8988T (cell line): ENCODE measurements at regions not wholly inside any gene's neighbourhood (a gene's known extent, or its start where the extent isn't known, plus 50 kb on each side); places are given as distances from the start of the nearest gene placed in this dataset.
"Not testable (repeated sequence)": the region's sequence is repeated elsewhere in the genome, so short reads cannot be mapped to it uniquely, and the experiment has no call there.

ENCODE experiments used
- DNase-seq: peaks from one replicate; pipeline ENCODE4 v3.0.0; 2011

DNA sequence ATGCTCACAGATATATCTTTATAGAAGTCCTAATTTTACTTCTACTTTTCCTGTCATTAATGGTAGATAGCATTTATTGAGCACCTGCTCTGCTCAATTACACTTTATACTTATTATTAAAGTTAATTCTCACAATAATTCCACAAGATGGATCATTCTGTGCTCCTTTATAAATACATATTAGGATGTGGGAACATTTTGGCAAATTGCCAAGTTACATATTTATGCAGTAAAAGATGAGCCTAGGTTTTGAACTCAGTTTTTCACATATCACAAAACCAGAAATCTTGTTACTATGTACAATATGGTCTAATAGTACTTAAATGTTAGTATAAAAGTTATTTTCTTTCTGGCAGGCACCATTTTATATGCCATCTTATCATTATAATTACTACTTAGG lies 895.0 kb upstream of the B3GALT2 start:
- DNase-seq, result no peak

DNA sequence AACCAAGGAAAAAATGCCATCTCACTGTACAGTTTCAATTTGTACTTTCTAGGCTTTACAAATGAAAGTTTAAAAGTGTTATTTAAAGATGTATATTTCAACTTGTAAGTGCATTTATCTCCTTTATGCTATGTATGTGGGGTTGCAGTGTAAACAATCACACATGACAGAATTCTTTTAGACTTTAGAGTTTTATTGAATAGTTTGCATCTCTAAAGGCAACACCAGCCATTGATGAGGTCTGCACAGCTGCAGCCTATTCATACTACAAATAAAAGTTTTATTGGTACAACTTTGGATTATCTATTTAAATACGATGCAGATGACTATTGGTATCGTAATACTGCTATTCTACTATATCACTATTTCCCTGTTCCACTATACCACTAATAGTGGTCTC lies 894.4 kb upstream of the B3GALT2 start:
- no peak for DNase-seq

DNA sequence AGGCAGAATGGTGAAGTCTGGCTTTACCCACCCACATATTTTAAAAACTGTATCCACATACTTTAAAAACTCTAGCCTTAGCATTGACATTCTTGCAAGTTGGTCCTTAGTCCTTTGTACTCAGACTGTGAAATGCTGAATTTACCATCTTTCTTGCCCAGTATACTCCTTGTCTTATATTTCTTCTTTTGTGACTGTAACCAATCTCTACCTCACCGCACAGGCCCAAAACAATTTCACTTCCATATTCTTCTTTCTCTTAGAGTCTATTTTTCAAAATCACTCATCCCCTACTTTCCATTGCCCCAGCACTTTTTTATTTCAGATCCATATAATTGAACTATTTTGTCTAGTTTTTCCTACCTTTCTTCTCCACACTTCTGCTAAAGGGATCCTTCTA lies 892.4 kb upstream of the B3GALT2 start:
- no peak for DNase-seq

DNA sequence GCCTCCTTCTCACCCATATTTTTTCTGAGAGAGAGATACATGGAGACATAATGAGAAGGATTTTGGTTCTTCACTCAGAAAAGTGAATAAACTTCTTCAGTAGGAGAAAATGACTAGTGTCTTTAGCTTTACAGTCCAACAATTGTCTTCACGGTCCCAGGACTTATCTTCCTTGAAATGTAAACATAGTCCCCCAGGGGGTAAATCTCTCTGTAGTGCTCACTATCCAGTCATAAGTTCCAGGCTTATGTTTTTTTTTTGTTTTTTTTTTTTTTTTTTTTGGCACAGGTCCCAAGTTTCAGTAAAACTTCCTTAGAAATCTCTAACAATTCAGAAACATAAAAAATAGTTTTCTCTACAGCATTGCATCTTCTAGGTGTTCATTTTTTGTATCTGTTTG lies 890.2 kb upstream of the B3GALT2 start:
- DNase-seq, result no peak

DNA sequence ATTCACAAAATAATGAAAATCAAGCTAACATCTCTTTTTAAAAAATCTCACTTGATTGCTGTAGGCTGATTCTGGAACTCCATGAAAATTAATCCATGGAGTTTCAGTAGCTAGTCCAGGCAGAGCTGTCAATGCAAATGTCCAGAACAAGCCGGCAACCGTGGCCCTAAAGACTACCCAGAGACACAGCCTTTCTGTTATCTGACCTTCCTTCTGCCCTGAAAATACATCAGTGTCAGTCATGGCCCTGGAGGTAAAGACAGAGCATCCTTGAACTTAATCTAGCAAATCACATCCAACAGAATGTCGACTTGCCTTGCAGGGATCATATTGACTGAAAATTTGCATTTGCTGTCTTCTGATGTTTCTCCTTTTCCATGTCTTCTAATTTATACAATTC lies 887.4 kb upstream of the B3GALT2 start:
- DNase-seq, result no peak

DNA sequence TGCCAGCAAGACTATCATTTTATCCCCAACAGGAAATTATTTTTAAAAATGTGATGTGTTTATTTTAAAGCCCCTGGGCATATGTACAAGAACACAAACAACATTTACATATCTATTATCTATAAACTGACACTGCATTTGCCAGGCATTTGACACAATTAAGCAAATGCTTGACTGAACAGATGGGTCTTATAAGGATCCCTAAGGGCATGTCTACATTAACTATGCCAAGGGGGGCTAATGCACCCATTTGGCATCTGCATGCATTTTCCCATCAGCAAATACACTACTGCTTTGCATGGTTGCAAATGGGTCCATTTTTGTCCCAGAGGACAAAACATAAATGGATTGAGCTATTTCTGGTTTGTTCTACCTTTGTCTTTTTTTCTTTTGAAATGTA lies 884.8 kb upstream of the B3GALT2 start:
- no peak for DNase-seq

DNA sequence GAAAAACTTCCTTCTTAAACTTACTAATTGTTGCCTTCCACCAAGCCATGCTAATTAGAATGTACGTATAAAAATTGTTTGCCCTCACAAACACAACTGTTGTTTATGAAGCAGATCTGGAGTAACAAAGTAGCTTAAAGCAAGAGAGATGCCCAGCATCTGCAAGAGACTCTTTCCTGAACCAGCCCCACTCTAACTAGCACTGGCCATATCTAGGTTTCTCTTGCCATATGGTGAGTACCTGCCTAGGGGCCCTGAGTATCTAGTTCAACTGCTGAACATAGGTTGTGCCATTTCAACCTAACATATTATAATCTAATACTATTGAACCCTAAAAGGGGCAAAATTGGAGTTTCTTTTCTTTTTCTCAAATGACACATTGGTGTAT lies 883.4 kb upstream of the B3GALT2 start:
- DNase-seq, result no peak

DNA sequence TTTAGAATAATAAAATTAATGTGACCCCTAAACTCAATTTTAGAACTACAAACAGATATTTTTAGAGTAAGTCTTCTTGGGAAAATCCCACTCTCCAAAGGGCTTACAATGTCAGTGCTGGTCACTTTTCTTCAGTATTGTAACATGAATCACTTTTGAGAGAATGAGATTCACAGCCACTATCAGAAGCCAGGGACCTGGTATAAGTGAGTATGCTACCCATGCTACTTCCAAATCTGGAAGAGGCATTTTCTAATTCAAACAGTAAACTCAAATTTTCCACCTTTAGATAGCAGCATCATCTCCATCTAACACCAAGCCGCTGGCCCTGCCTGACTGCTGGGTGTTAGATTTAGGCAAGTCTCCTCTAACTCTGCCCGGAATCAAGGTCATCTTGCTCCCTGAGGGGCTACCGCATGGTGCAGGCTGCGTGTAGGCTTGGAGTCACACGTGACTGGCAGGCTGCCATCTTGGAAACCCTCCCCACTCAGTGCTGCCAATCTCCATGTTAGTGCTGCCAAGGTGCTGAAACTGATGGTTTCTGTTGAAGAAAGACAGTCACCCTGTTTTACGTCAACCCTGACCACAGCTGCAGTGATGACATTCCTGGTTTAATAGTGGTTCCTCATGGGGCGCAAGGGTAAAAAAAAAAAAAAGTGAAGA lies 882.9 kb upstream of the B3GALT2 start:
- DNase-seq, result no peak

DNA sequence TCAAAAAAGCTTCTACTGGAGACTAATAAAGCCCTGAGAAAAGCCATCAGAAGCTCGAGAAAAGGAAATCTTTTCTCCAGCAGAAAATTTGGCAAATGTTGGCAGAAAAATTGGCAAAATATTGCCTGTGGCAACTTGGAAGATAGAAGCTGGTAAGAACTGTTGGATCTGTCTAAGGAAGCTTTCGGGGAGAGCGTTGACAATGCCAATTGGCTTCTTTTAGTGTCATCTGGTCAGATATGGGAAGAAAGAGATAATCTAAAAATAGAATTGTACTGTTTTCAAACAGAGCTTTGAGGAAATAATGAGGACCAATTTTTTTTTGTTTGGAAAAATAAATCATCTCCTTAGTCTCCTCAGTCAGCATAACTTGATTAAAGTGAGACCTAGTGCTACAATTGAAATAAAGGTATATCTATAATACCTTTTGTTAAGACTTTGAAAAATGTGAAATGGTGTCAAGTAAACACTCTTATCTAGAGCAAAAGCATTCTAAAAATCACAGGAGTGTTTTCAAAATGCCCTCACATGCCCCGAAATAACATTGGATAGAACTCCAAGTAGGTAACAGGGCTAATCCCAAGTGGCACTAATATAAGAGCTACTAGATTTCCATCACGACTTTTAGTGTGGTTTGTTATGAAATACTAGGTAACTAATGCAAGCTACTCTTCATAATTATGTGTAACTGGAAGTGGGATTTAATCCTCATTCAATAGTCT lies 882.2 kb upstream of the B3GALT2 start:
- no peak for DNase-seq

DNA sequence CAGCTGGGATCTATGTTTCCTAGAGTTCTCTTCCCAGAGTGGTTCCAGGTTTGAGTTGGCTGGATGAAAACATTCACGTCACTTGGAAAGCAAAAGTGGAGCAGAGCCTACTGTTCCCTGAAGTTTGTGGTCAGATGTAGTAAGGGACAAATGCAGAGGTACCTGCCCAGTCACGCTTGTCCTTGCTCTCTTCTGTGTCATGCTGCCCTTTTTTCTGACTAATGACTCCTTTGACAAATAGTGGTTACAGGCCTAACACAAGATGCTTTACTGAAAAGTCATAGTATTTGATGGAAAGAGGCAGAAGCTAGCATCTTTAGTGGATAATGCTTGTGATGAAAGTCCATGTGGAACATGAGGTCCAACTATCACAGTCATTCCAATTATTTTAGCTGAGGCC lies 881.4 kb upstream of the B3GALT2 start:
- DNase-seq, result no peak

DNA sequence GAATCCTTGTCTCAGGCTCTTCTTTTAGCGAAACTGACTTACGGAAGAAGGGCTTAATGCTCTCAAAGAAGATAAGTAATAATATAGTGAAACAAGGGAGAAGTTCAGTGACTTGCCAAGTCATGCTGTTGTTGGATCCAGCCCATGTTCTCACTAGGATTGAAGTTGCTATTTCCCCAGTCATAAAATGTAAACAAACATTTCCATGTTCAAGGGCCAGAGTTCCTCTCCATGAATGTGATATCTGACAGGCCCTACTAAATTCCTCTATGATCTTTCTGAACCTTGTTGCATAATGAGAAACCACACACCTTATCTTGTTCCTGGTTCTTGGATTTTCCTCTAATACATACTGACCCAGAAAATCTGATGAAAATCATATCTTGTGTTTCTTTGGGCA lies 876.5 kb upstream of the B3GALT2 start:
- no peak for DNase-seq

DNA sequence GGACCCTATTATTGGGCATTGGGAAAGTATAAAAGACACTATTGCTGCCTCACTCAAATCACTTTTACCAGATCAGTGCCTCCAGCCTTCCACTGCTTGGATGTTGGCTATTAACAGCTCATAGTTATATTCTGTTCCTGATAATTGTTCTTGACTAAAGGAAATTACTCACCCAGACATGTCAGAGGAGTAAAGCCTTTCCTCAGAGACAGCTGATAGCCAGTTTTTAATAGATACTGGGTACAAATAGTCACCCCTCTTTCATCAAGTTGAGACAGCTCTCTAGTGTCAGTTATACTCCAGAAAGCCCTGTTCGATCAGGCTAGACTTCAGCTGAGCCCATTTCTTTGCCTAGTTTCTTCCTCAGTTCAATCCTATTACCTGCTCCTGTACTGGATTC lies 876.1 kb upstream of the B3GALT2 start:
- no peak for DNase-seq

DNA sequence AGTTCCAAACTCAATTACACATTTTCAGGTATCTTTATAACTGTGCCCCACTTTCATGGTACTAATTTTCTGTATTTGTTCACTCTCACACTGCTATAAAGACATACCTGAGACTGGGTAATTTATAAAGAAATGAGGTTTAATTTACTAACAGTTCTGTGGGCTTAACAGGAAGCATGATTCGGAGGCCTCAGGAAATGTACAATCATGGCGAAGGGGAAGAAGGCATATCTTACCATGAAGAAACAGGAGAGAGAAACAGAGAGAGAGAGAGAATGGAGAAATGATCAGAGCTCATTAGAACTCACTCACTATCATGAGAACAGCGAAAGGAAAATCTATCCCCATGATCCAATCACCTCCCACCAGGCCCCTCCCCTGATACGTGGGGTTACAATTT lies 874.1 kb upstream of the B3GALT2 start:
- DNase-seq, result no peak

DNA sequence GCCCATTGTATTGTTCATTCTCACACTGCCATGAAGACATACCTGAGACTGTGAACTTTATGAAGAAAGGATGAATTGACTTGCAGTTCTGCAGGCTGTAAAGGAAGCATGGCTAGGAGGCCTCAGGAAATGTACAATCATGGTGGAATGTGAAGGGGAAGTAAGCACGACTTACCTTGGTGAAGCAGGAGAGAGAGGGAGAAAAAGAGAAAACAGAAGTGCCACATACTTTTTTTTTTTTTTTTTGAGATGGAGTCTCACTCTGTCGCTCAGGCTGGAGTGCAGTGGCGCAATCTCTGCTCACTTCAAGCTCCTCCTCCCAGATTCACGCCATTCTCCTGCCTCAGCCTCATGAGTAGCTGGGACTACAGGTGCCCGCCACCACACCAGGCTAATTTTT lies 871.9 kb upstream of the B3GALT2 start:
- not testable (repeated sequence) for DNase-seq

DNA sequence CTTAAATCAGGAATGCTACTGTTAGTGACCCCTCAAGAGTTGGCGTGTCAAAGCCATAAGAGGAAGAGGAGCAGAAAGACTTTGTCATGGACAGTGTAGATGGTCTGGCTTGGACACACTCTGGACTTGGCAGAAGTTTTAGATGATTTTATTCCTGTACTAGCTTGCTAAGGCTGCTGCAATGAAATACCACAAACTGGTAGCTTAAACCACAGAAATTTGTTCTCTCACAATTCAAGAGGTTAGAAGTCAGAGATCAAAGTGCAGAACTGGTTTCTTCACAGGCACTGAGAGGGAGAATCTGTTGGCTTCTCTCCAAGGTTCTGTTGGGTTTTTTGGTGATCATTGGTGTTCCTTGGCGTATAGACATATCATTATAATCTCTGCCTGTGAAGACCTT lies 869.8 kb upstream of the B3GALT2 start:
- no peak for DNase-seq

DNA sequence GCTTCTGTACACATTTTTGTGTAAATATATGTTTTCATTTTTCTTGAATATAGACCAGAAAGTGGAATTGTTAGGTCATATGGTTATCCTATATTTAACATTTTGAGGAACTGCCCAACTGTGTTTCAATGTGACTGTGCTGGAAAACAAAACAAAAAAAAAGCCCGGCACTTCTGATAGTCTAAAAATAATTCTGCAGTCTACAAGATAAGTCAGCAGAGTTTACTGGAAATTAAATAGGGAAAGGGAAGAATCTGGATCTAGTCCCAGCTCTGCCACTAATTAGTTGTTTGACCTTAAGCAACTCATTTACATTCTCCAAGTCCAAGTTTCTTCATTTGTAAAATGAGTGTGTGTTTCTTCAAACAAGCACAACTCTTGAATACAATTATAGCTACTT lies 869.1 kb upstream of the B3GALT2 start:
- no peak for DNase-seq

DNA sequence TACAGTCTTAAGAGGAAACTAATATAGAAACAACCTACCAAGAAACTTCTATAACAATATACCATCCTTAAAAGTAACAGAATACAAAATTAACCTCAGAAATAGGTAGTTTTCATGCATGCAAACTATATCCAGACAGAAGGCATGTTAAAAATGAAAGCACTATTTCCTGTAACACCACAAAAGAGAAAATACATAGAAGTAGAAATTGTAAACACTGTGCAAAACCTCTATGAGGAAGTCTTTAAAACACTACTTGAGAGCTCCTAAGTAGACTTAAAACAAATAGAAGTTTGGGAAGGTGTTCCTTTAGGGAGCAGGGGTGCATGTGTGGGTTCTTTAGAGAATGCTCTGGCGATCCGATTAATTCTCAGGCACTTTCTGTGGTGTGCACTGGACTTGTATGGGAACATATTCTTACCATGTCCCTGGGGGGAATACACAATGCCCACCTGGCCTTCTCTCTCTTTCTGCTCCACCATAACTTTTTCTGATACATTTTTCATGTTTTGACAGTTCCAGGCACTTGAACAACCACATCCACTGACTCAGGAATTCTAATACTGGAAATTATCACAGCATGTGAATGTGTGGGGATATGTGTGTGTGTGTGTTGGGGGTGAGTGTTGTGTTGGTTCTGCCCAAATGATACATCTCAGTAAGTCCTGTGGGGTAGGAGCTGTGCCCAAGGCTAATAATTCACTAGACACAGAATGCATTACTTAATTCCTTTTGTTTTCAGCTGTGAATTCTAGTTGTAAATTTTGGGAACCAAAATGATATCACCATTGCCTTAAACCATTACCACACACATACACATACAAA lies 866.3 kb upstream of the B3GALT2 start:
- no peak for DNase-seq

DNA sequence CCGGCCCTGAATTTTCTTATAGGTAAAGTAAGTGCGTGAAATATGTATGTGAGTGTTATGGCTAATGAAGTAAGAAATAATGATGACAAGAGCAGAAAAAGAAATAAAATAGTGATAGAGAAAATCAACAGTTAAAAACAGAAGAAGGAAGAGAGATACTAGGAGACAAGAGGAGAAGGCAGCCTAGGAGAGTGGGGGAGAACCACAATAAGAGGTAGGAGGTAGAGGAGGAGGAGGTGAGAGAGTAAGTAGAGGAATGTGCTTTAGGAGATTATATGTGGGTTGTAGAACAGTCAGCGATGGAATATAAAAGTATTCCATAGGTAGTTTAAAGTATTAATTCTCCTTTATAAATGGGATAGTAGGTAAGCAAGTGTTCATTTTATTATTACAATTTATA lies 861.5 kb upstream of the B3GALT2 start:
- DNase-seq, result no peak

DNA sequence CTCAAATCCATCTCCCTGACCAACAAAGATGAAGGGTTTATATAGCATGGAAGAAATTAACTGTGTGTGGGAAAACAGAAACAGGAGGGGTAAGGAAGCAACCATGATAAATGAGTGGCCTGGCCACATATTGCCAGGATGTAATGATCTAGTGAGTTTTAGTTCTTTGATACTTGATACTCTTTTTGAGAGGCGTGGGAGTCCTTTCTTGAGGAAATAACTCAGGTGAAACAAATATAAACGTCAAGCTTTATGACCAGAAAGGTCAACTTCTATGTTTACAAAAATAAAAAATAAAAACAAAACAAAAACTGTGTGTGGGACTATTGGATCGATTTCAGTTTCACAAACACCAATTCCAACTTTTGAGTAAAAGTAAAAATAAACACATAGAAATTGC lies 860.8 kb upstream of the B3GALT2 start:
- no peak for DNase-seq

DNA sequence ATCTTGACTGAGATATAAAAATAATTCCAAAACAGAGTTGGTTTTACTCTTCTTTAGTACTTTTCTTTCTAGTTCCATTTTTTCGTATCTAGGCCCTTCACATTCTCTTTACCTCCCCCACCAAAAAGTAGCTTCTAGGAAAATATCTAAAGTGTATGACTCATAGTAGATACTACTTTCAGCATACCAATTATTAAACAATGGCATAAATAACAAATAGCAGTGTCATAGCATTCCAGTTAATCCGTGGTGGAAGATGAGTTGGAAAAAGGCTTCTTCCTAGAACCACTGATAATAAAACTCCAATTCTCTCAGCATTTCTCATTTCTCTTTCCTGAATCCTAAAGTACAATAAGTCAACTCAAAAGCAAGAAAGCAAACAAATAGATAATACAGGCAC lies 859.0 kb upstream of the B3GALT2 start:
- DNase-seq, result no peak

DNA sequence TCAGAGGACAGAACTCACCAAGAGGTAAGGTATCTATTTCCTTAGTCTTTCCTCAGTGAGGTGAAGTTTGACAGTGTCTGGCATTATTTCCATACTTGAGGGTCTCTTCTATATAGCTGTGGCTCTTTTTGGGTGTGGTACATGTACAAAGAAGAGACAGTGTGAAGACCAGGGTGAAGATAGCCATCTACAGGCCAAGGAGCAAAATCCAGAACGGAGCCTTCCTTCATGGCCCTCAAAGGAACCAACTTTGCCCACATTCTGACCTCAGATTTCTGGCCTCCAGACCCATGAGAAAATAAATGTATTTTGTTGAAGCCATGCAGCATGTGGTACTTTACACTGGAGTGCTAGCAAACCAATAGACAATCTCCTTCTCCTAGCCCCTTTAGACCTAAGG lies 858.5 kb upstream of the B3GALT2 start:
- no peak for DNase-seq

DNA sequence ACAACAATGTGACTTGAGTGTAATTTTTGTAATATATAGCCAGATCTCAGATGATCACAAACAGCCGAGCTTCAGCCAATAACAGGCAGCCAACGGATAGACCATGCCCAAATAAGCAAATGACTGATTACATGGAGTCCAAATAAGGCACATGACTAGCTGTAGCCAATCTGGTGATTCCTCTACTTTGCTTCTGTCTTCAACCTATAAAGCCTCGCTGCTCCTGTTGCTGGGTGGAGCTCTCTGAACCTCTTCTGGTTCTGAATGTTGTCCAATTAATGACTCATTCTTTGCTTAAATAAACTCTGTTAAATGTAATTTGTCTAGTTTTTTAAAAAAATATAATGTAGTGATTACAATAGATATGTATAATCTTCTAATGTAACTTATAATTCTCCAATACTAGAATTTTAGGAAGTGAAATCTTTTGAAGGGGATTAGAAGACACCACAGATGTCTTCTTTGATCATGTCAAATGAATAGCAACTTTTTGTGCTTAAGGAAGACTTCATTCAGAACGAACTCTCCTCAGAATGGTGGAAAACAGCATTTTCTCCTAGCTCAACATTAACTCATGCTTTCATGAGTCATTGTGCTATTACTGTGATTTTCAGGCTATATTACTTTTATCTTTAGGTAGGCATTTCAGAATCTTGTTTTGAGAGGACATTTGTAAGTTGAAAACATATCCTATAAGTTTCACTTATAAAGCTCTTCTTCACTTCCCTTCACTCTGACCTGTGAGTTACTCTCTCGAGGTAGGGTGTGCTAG lies 857.8 kb upstream of the B3GALT2 start:
- no peak for DNase-seq

DNA sequence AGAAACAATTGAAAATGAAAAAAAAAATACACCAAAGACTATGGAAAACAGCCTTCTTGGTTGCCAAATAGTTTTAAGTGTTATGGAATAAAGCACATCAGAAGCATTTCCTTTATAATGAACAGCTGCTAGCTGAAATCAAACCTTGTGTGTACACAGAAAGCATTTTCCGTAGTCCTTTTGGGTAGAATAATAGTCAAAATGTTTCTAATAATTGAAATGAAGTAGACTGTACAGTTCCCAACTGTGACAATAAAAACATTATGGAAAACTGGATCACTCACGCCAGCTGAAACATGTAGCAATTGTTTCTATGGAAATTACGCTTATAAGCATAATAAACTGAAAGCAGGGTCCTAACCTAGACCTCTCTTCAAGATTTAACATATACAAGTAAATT lies 856.3 kb upstream of the B3GALT2 start:
- DNase-seq, result no peak
